ENCODE measurements at regions not wholly inside any gene's neighbourhood (a gene's known extent, or its start where the extent isn't known, plus 50 kb on each side); places are given as distances from the start of the nearest gene placed in this dataset.

GRCh38 chr10:3693698-3694080 lies 91.3 kb downstream of the KLF6 start:
- Histone ChIP-seq H3K9me3 (ENCODE audit: low read length) (no peaks in the 10 kb centered on the region), H3K27me3 (ENCODE audit: low read length) (no peaks in the 10 kb centered on the region), H3K4me2 (ENCODE audit: low read length) (no peak overlapping the region), H2AFZ (ENCODE audit: low read length) (no peak overlapping the region), H3K27ac (ENCODE audit: low read length) (no peak overlapping the region), H3K79me2 (ENCODE audit: low read length) (no peaks in the 10 kb centered on the region), H3K4me3 (ENCODE audit: low read length) (no peak overlapping the region), H4K20me1 (ENCODE audit: low read length) (no peaks in the 10 kb centered on the region), H3K36me3 (ENCODE audit: low read depth, low read length) (no peaks in the 10 kb centered on the region), H3K4me1 (ENCODE audit: insufficient read depth, low read length) (peaks cover 18% of the 10 kb centered on the region), H3K9me2 (replicated peaks; ENCODE audit: low read length) (no peaks in the 10 kb centered on the region), H3F3A (ENCODE audit: low read length, unreplicated experiment) (no peaks in the 10 kb centered on the region), H3K9ac (ENCODE audit: low read length) (no peak overlapping the region)
- no TSS peak for BruUV-seq (replicated peaks)
- intact Hi-C loops (cut with micrococcal nuclease) = no loop called here
- CTCF ChIA-PET = no interaction called here
- DNase-seq (no peak), ATAC-seq (no peak)
- no peak for TF ChIP-seq EZH2phosphoT487 (IDR thresholded peaks at IDR 0.05; ENCODE audit: borderline replicate concordance, low read length)
- no peak for TF ChIP-seq EZH2 (IDR thresholded peaks at IDR 0.05; ENCODE audit: low read length, unreplicated experiment)
- TF ChIP-seq, protein P1, sequence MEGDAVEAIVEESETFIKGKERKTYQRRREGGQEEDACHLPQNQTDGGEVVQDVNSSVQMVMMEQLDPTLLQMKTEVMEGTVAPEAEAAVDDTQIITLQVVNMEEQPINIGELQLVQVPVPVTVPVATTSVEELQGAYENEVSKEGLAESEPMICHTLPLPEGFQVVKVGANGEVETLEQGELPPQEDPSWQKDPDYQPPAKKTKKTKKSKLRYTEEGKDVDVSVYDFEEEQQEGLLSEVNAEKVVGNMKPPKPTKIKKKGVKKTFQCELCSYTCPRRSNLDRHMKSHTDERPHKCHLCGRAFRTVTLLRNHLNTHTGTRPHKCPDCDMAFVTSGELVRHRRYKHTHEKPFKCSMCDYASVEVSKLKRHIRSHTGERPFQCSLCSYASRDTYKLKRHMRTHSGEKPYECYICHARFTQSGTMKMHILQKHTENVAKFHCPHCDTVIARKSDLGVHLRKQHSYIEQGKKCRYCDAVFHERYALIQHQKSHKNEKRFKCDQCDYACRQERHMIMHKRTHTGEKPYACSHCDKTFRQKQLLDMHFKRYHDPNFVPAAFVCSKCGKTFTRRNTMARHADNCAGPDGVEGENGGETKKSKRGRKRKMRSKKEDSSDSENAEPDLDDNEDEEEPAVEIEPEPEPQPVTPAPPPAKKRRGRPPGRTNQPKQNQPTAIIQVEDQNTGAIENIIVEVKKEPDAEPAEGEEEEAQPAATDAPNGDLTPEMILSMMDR (conservative IDR thresholded peaks at IDR 0.05; ENCODE audit: low read depth, low read length) = no peak
- POLR2A ChIA-PET (ENCODE audit: unreplicated experiment) = no interaction called here

DNA sequence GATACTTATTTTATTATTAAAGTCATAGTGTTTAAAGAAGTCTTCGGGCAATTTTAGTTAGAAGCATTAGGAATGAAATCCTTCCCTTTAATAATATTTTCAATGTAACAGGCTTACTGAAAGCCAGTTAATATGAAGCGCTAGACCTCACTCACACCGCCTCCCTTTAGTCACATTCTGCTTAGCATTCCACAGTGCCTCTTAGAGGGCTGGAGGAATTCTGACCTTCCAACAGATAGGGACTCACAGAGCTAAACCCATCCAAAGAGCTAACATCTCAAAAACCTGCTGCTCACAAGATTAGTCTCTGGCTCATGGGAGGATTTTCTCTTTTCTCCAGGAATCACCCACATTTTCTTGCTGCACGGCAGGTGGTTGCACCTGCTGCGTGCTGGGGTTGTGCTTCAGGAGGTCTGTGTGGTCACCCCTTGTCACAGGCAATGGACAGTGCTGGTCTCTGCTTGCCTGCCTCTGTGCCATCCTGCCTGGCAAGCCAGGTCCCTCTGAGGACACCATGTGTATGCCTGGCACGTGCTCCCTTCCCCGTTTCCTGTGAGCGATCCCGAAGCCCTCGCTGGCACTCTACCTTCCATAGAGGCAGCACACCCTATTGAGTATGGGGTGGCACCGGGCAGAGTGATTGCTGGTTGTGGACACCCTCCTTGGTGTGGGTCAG lies 91.8 kb downstream of the KLF6 start:
- H3K36me3 ChIP-seq (ENCODE audit: low read depth, low read length) = no peaks in the 10 kb centered on the region
- ATAC-seq (no peak), DNase-seq (no peak)
- no peak overlapping the region for H2AFZ ChIP-seq (ENCODE audit: low read length)
- no peaks in the 10 kb centered on the region for H4K20me1 ChIP-seq (ENCODE audit: low read length)
- TF ChIP-seq EZH2phosphoT487 (IDR thresholded peaks at IDR 0.05; ENCODE audit: borderline replicate concordance, low read length) (no peak), EZH2 (IDR thresholded peaks at IDR 0.05; ENCODE audit: low read length, unreplicated experiment) (no peak)
- TF ChIP-seq, protein P1 (conservative IDR thresholded peaks at IDR 0.05; ENCODE audit: low read depth, low read length) = no peak
- no peaks in the 10 kb centered on the region for H3K27me3 ChIP-seq (ENCODE audit: low read length)
- POLR2A ChIA-PET (ENCODE audit: unreplicated experiment) = no interaction called here
- no peaks in the 10 kb centered on the region for H3K79me2 ChIP-seq (ENCODE audit: low read length)
- H3K4me1 ChIP-seq (ENCODE audit: insufficient read depth, low read length) = peaks cover 18% of the 10 kb centered on the region
- H3K4me2 ChIP-seq (ENCODE audit: low read length) = no peak overlapping the region
- H3K9ac ChIP-seq (ENCODE audit: low read length) = no peak overlapping the region
- H3K4me3 ChIP-seq (ENCODE audit: low read length) = no peak overlapping the region
- no peaks in the 10 kb centered on the region for H3F3A ChIP-seq (ENCODE audit: low read length, unreplicated experiment)
- intact Hi-C loops (cut with micrococcal nuclease) = no loop called here
- H3K27ac ChIP-seq (ENCODE audit: low read length) = no peak overlapping the region
- no peaks in the 10 kb centered on the region for H3K9me3 ChIP-seq (ENCODE audit: low read length)
- H3K9me2 ChIP-seq (replicated peaks; ENCODE audit: low read length) = no peaks in the 10 kb centered on the region
- no TSS peak for BruUV-seq (replicated peaks)
- CTCF ChIA-PET = no interaction called here

DNA sequence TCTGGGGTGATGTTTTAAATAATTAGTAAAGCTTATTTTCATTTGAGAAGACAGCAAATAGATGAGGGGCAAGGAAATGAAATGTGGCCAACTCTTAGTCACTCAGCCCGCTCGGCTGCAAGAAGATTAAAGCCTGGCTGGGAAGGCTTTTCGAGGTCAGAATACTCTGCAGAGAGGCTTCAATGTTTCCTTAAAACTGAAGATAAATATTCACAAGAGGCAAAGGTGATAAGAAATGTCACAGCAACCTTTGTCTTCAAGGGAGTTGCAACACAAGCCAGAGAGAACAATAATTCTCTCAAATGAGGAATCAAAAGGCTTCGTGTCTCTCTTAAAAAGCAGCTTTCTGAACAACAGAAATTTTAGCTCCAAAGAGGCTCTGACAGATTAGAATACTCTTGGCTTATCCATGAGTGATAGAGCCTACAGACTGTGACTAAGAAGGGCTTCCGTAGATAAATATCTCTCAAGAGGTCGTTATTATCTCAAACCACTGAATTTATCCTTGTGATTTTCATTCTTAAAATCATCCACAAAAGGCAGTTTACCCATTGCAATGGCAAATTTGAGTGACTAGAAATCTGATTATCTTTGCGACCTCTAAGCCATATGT lies 92.5 kb downstream of the KLF6 start:
- no peak for ATAC-seq
- no TSS peak for BruUV-seq (replicated peaks)
- no peak overlapping the region for H3K4me2 ChIP-seq (ENCODE audit: low read length)

More for the DNA sequence above, 92.5 kb downstream of the KLF6 start:
- Histone ChIP-seq H3K36me3 (ENCODE audit: low read depth, low read length) (no peaks in the 10 kb centered on the region), H3K27me3 (ENCODE audit: low read length) (no peaks in the 10 kb centered on the region), H3K4me1 (ENCODE audit: insufficient read depth, low read length) (peaks cover 18% of the 10 kb centered on the region), H3K4me3 (ENCODE audit: low read length) (no peak overlapping the region), H4K20me1 (ENCODE audit: low read length) (no peaks in the 10 kb centered on the region), H3K9me3 (ENCODE audit: low read length) (no peaks in the 10 kb centered on the region), H2AFZ (ENCODE audit: low read length) (no peak overlapping the region), H3K9ac (ENCODE audit: low read length) (no peak overlapping the region), H3K79me2 (ENCODE audit: low read length) (no peaks in the 10 kb centered on the region), H3K27ac (ENCODE audit: low read length) (no peak overlapping the region), H3F3A (ENCODE audit: low read length, unreplicated experiment) (no peaks in the 10 kb centered on the region), H3K9me2 (replicated peaks; ENCODE audit: low read length) (no peaks in the 10 kb centered on the region)
- ChIA-PET CTCF (no interaction called here), POLR2A (ENCODE audit: unreplicated experiment) (no interaction called here)
- no peak for DNase-seq
- TF ChIP-seq EZH2phosphoT487 (IDR thresholded peaks at IDR 0.05; ENCODE audit: borderline replicate concordance, low read length) = no peak
- intact Hi-C loops (cut with micrococcal nuclease) = no loop called here

All from PC-3 (cell line).